ENCODE measurements at regions not wholly inside any gene's neighbourhood (a gene's known extent, or its start where the extent isn't known, plus 50 kb on each side); places are given as distances from the start of the nearest gene placed in this dataset.

GRCh38 chr6:170177772-170178560 is 112.9 kb downstream of the DLL1 start:
- Histone ChIP-seq H4K91ac (ENCODE audit: low read length) (no peak overlapping the region), H3K14ac (ENCODE audit: low read length in 2 of 2) (no peak overlapping the region), H3K27me3 (ENCODE audit: control insufficient read depth in 1 of 2, insufficient read depth in 1 of 2, low read length in 2 of 2) (peaks cover 0 to 7% of the 10 kb centered on the region in 2 experiments), H3K4ac (ENCODE audit: low read depth in 1 of 2, low read length in 2 of 2) (no peak overlapping the region), H3K4me2 (ENCODE audit: low read length, poor library complexity, severe bottlenecking) (no peak overlapping the region), H2BK5ac (ENCODE audit: low read depth, low read length, poor library complexity, severe bottlenecking) (no peak overlapping the region), H3K9ac (ENCODE audit: low read length) (peak overlapping the region; percentile 65), H2BK12ac (ENCODE audit: low read length in 2 of 2) (no peak overlapping the region), H2AK5ac (ENCODE audit: low read length, severe bottlenecking) (no peak overlapping the region), H2AFZ (ENCODE audit: low read depth, low read length) (no peak overlapping the region), H3K36me3 (ENCODE audit: control insufficient read depth in 1 of 2, insufficient read depth in 2 of 2, low read depth in 1 of 2, low read length in 2 of 2) (no peaks in the 10 kb centered on the region), H3K23ac (ENCODE audit: low read length in 2 of 2) (no peak overlapping the region), H3K79me1 (replicated peaks; ENCODE audit: low read length, poor library complexity, severe bottlenecking) (no peaks in the 10 kb centered on the region), H3K27ac (ENCODE audit: low read length, poor library complexity, severe bottlenecking) (no peak overlapping the region), H2BK120ac (ENCODE audit: low read depth, low read length) (no peak overlapping the region), H3K4me1 (ENCODE audit: control insufficient read depth, insufficient read depth, low read depth, low read length) (no peaks in the 10 kb centered on the region), H2BK15ac (ENCODE audit: low read depth, poor library complexity, severe bottlenecking) (no peak overlapping the region), H3K4me3 (ENCODE audit: insufficient read depth in 1 of 2, low read depth in 1 of 2, low read length in 2 of 2) (no peak overlapping the region), H3K18ac (ENCODE audit: low read depth in 1 of 2, low read length in 2 of 2) (no peak overlapping the region), H3K9me3 (ENCODE audit: control insufficient read depth, low read length) (no peaks in the 10 kb centered on the region), H4K8ac (ENCODE audit: low read length) (no peak overlapping the region)
- no peak for DNase-seq
- 91% methylated on average over 26 of the region's 26 CpGs for WGBS

DNA sequence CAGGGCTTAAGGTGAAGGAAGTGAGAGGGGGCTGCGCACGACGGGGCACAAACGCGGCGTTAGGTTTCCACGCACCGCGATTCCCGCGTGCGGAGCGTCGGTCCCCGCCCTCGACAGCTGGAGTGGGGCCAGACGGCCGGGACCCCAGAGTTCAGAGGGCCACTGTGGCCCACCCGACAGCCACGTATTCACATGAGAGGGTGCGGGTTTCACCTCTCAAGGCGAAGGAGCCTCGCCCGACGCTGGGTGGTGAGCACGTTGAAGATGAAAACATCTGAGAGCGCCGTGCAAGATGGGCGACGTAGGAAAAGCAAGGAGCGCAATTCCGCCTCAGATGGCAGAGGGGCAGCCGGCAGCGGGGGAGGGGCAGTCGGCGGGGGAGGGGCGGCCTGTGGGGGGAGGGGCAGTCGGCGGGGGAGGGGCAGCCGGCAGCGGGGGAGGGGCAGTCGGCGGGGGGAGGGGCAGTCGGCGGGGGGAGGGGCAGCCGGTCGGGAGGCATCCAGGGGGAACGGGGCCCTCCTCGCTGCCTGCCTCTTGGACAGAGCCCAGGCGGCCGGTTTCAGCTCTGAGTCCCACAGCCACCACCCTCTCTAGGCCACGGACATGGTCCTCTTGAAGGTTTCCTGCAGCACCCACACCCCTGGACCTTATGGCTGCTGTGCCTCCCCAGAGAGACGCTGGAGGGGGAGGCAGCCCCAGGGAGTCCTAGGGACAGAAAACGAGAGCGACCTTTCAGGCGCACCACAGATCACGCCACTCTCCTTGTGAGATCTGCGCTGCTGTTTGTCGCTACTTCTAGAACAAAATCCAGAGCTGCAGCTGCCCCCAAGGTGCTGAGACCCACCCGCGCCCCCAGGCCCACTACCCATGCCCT is 113.7 kb downstream of the DLL1 start:
- H3K18ac ChIP-seq (ENCODE audit: low read depth in 1 of 2, low read length in 2 of 2), result no peak overlapping the region
- no peak overlapping the region for H3K4me2 ChIP-seq (ENCODE audit: low read length, poor library complexity, severe bottlenecking)
- H3K36me3 ChIP-seq (ENCODE audit: control insufficient read depth in 1 of 2, insufficient read depth in 2 of 2, low read depth in 1 of 2, low read length in 2 of 2), result no peaks in the 10 kb centered on the region
- H3K79me1 ChIP-seq (replicated peaks; ENCODE audit: low read length, poor library complexity, severe bottlenecking), result no peaks in the 10 kb centered on the region
- H2BK120ac ChIP-seq (ENCODE audit: low read depth, low read length), result no peak overlapping the region
- 94% methylated on average over 40 of the region's 61 CpGs for WGBS
- H3K9ac ChIP-seq (ENCODE audit: low read length), result no peak overlapping the region
- no peak overlapping the region for H3K4ac ChIP-seq (ENCODE audit: low read depth in 1 of 2, low read length in 2 of 2)
- no peak overlapping the region for H4K91ac ChIP-seq (ENCODE audit: low read length)
- no peak overlapping the region for H2BK15ac ChIP-seq (ENCODE audit: low read depth, poor library complexity, severe bottlenecking)
- no peak overlapping the region for H2BK5ac ChIP-seq (ENCODE audit: low read depth, low read length, poor library complexity, severe bottlenecking)
- H4K8ac ChIP-seq (ENCODE audit: low read length), result no peak overlapping the region
- no peak overlapping the region for H2AFZ ChIP-seq (ENCODE audit: low read depth, low read length)
- H2BK12ac ChIP-seq (ENCODE audit: low read length in 2 of 2), result no peak overlapping the region
- H3K4me3 ChIP-seq (ENCODE audit: insufficient read depth in 1 of 2, low read depth in 1 of 2, low read length in 2 of 2), result no peak overlapping the region
- no peak overlapping the region for H2AK5ac ChIP-seq (ENCODE audit: low read length, severe bottlenecking)
- peaks cover 0 to 3% of the 10 kb centered on the region in 2 experiments for H3K27me3 ChIP-seq (ENCODE audit: control insufficient read depth in 1 of 2, insufficient read depth in 1 of 2, low read length in 2 of 2)
- peak; percentile 5 for DNase-seq
- no peaks in the 10 kb centered on the region for H3K9me3 ChIP-seq (ENCODE audit: control insufficient read depth, low read length)
- no peaks in the 10 kb centered on the region for H3K4me1 ChIP-seq (ENCODE audit: control insufficient read depth, insufficient read depth, low read depth, low read length)
- no peak overlapping the region for H3K27ac ChIP-seq (ENCODE audit: low read length, poor library complexity, severe bottlenecking)
- no peak overlapping the region for H3K23ac ChIP-seq (ENCODE audit: low read length in 2 of 2)
- no peak overlapping the region for H3K14ac ChIP-seq (ENCODE audit: low read length in 2 of 2)

DNA sequence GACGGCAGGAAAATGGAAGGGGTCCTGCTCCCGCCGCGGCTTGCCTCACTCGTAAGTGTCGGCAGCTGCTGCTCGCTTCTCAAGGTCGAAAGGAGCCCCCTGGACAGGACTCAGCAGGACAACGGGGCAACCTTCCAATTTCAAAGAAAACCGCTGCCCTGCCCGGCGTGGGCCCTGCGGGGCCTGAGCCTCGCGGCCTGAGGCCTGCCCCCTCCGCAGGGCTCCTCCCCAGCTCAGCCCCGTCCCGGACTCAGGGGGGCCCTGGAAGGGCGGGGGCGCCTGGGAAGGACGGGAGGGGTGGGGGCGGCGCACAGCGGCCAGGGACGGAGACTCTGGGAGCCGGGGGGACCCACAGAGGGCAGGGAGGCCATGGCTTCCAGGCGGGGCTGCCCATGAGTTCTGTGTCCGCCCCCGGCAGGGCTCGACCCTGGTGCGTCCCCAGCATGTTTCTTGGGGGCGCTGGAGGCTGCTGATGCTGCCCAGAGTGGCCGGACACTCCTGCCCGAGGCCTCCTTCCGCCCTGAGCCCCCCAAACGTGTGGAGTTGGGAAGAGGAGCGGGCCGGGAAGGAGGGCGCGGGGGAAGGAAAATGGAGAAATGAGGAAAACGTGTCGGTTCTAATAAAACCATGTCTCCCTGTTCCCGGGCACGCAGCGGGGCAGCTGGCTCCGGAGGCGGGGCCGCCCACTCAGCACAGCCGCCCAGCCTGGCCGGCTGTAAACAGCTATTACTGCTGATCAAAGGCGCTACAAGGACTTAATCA is 114.6 kb downstream of the DLL1 start:
- no peak overlapping the region for H4K91ac ChIP-seq (ENCODE audit: low read length)
- H3K27me3 ChIP-seq (ENCODE audit: control insufficient read depth in 1 of 2, insufficient read depth in 1 of 2, low read length in 2 of 2), result no peaks in the 10 kb centered on the region
- H2AK5ac ChIP-seq (ENCODE audit: low read length, severe bottlenecking), result no peak overlapping the region
- no peak overlapping the region for H2BK5ac ChIP-seq (ENCODE audit: low read depth, low read length, poor library complexity, severe bottlenecking)
- no peaks in the 10 kb centered on the region for H3K36me3 ChIP-seq (ENCODE audit: control insufficient read depth in 1 of 2, insufficient read depth in 2 of 2, low read depth in 1 of 2, low read length in 2 of 2)
- H3K4me2 ChIP-seq (ENCODE audit: low read length, poor library complexity, severe bottlenecking), result no peak overlapping the region
- H2BK12ac ChIP-seq (ENCODE audit: low read length in 2 of 2), result no peak overlapping the region
- H3K9me3 ChIP-seq (ENCODE audit: control insufficient read depth, low read length), result no peaks in the 10 kb centered on the region
- H2BK120ac ChIP-seq (ENCODE audit: low read depth, low read length), result no peak overlapping the region
- H3K23ac ChIP-seq (ENCODE audit: low read length in 2 of 2), result no peak overlapping the region
- no peak overlapping the region for H4K8ac ChIP-seq (ENCODE audit: low read length)
- H2BK15ac ChIP-seq (ENCODE audit: low read depth, poor library complexity, severe bottlenecking), result no peak overlapping the region
- no peak overlapping the region for H2AFZ ChIP-seq (ENCODE audit: low read depth, low read length)
- 96% methylated on average over 51 of the region's 51 CpGs for WGBS
- no peak overlapping the region for H3K9ac ChIP-seq (ENCODE audit: low read length)
- no peaks in the 10 kb centered on the region for H3K4me1 ChIP-seq (ENCODE audit: control insufficient read depth, insufficient read depth, low read depth, low read length)
- H3K27ac ChIP-seq (ENCODE audit: low read length, poor library complexity, severe bottlenecking), result no peak overlapping the region
- H3K14ac ChIP-seq (ENCODE audit: low read length in 2 of 2), result no peak overlapping the region
- no peaks in the 10 kb centered on the region for H3K79me1 ChIP-seq (replicated peaks; ENCODE audit: low read length, poor library complexity, severe bottlenecking)
- H3K4me3 ChIP-seq (ENCODE audit: insufficient read depth in 1 of 2, low read depth in 1 of 2, low read length in 2 of 2), result no peak overlapping the region
- H3K18ac ChIP-seq (ENCODE audit: low read depth in 1 of 2, low read length in 2 of 2), result no peak overlapping the region
- DNase-seq, result no peak
- H3K4ac ChIP-seq (ENCODE audit: low read depth in 1 of 2, low read length in 2 of 2), result no peak overlapping the region

All from mesenchymal stem cell (in vitro differentiated cells and primary cell).